WTC11 (cell line): ENCODE measurements at regions not wholly inside any gene's neighbourhood (a gene's known extent, or its start where the extent isn't known, plus 50 kb on each side); places are given as distances from the start of the nearest gene placed in this dataset.

ENCODE experiments used
- ATAC-seq: fragments of 200-7000 bp; cut with Tn5 transposase; 2 replicates; pipeline ENCODE4 v1.10.0; 2021; ENCODE audit warnings: mild to moderate bottlenecking, moderate library complexity
- CTCF ChIA-PET: fragments of 300-600 bp; sonication (Branson Sonifier 250); formaldehyde crosslinking; loops from one replicate; lab custom pipeline; 2021; ENCODE audit warnings: antibody characterized with exemption; lab: Charles Lee
- POLR2A ChIA-PET: fragments of 350-600 bp; sonication (Branson Sonifier 250); formaldehyde crosslinking; loops from one replicate; lab custom pipeline; 2021; ENCODE audit warnings: antibody characterized with exemption; lab: Charles Lee
- DNase-seq: peaks from one replicate; pipeline ENCODE4 v3.0.0; 2021; ENCODE audit warnings: low spot score
- H3K27ac Mint-ChIP-seq: 2 replicates; pipeline ENCODE4 v1.8.0; 2021; ENCODE audit warnings: mixed read lengths
- H3K27me3 Mint-ChIP-seq: 2 replicates; pipeline ENCODE4 v1.8.0; 2021; ENCODE audit warnings: low read depth, mild to moderate bottlenecking, moderate library complexity, mixed read lengths
- H3K36me3 Mint-ChIP-seq: 2 replicates; pipeline ENCODE4 v1.8.0; 2021; ENCODE audit warnings: mixed read lengths
- H3K4me1 Mint-ChIP-seq: 2 replicates; pipeline ENCODE4 v1.8.0; 2022; ENCODE audit warnings: mixed read lengths
- H3K4me3 Mint-ChIP-seq: 2 replicates; pipeline ENCODE4 v1.8.0; 2021; ENCODE audit warnings: mild to moderate bottlenecking, moderate library complexity, mixed read lengths
- H3K9me3 Mint-ChIP-seq: 2 replicates; pipeline ENCODE4 v1.8.0; 2021; ENCODE audit warnings: mixed read lengths
- CBFB ChIP-seq: sonication (generic); formaldehyde crosslinking; IDR thresholded peaks from 2 replicates; pipeline ENCODE4 v1.8.1; 2022; ENCODE audit warnings: mild to moderate bottlenecking, low read depth, missing genetic modification reagents
- CREM ChIP-seq: sonication (generic); formaldehyde crosslinking; IDR thresholded peaks from 2 replicates; pipeline ENCODE4 v1.8.1; 2022; ENCODE audit warnings: mild to moderate bottlenecking, missing genetic modification reagents, moderate library complexity
- FOXJ3 ChIP-seq: sonication (generic); formaldehyde crosslinking; IDR thresholded peaks from 2 replicates; pipeline ENCODE4 v1.9.0; 2021; ENCODE audit warnings: missing genetic modification reagents, mild to moderate bottlenecking, borderline replicate concordance
- NFATC4 ChIP-seq: fragments of 250-450 bp; sonication (Bioruptor Pico); IDR thresholded peaks from 2 replicates; pipeline ENCODE4 v1.9.0; 2021; ENCODE audit warnings: mild to moderate bottlenecking
- NFE2L1 ChIP-seq: sonication (generic); formaldehyde crosslinking; IDR thresholded peaks from 2 replicates; pipeline ENCODE4 v1.8.1; 2023; ENCODE audit warnings: missing genetic modification reagents
- NR1H2 ChIP-seq: sonication (generic); formaldehyde crosslinking; IDR thresholded peaks from 2 replicates; pipeline ENCODE4 v1.9.0; 2021; ENCODE audit warnings: mild to moderate bottlenecking, moderate library complexity, missing genetic modification reagents
- NR2C2 ChIP-seq: sonication (generic); formaldehyde crosslinking; IDR thresholded peaks from 2 replicates; pipeline ENCODE4 v1.8.0; 2022; ENCODE audit warnings: mild to moderate bottlenecking, missing genetic modification reagents
- OVOL2 ChIP-seq: fragments of 250-450 bp; sonication (Bioruptor Pico); IDR thresholded peaks from 2 replicates; pipeline ENCODE4 v1.9.0; 2021; ENCODE audit warnings: mild to moderate bottlenecking, borderline replicate concordance
- PRRX2 ChIP-seq: fragments of 250-450 bp; sonication (Bioruptor Pico); IDR thresholded peaks from 2 replicates; pipeline ENCODE4 v1.8.0; 2021; ENCODE audit warnings: mild to moderate bottlenecking
- RELA ChIP-seq: sonication (generic); formaldehyde crosslinking; IDR thresholded peaks from 2 replicates; pipeline ENCODE4 v1.8.1; 2022; ENCODE audit warnings: missing genetic modification reagents, mild to moderate bottlenecking, borderline replicate concordance
- SMAD4 ChIP-seq: sonication (generic); formaldehyde crosslinking; IDR thresholded peaks from 2 replicates; pipeline ENCODE4 v1.8.0; 2022; ENCODE audit warnings: mild to moderate bottlenecking, missing genetic modification reagents
- TEAD1 ChIP-seq: sonication (generic); formaldehyde crosslinking; IDR thresholded peaks from 2 replicates; pipeline ENCODE4 v1.8.0; 2022; ENCODE audit warnings: mild to moderate bottlenecking, missing genetic modification reagents
- TEAD4 ChIP-seq: sonication (generic); formaldehyde crosslinking; IDR thresholded peaks from 2 replicates; pipeline ENCODE4 v1.8.0; 2022; ENCODE audit warnings: mild to moderate bottlenecking, missing genetic modification reagents
- ZBTB21 ChIP-seq: sonication (generic); formaldehyde crosslinking; IDR thresholded peaks from 2 replicates; pipeline ENCODE4 v1.8.1; 2023; ENCODE audit warnings: mild to moderate bottlenecking, missing genetic modification reagents, borderline replicate concordance
- ZNF232 ChIP-seq: sonication (generic); formaldehyde crosslinking; IDR thresholded peaks from 2 replicates; pipeline ENCODE4 v1.8.0; 2022; ENCODE audit warnings: mild to moderate bottlenecking, missing genetic modification reagents
- ZNF396 ChIP-seq: fragments of 250-450 bp; sonication (Bioruptor Pico); IDR thresholded peaks from 2 replicates; pipeline ENCODE4 v1.8.0; 2021; ENCODE audit warnings: mild to moderate bottlenecking, moderate library complexity, borderline replicate concordance
- TF ChIP-seq, protein P1 (sequence below): sonication (generic); formaldehyde crosslinking; conservative IDR thresholded peaks from 2 replicates; pipeline ENCODE4 v1.8.1; 2023; ENCODE audit warnings: mild to moderate bottlenecking, low read depth, missing genetic modification reagents, moderate library complexity
- TF ChIP-seq, protein P2 (sequence below): sonication (generic); formaldehyde crosslinking; IDR thresholded peaks from 2 replicates; pipeline ENCODE4 v1.8.1; 2023; ENCODE audit warnings: mild to moderate bottlenecking, missing genetic modification reagents, moderate library complexity
- TF ChIP-seq, protein P3 (sequence below): sonication (generic); formaldehyde crosslinking; IDR thresholded peaks from 2 replicates; pipeline ENCODE4 v1.8.1; 2022; ENCODE audit warnings: low read depth, mild to moderate bottlenecking, moderate library complexity, missing genetic modification reagents, borderline replicate concordance
- TF ChIP-seq, protein P4 (sequence below): fragments of 250-450 bp; sonication (Bioruptor Pico); IDR thresholded peaks from 2 replicates; pipeline ENCODE4 v1.9.0; 2021; ENCODE audit warnings: mild to moderate bottlenecking

DNA sequence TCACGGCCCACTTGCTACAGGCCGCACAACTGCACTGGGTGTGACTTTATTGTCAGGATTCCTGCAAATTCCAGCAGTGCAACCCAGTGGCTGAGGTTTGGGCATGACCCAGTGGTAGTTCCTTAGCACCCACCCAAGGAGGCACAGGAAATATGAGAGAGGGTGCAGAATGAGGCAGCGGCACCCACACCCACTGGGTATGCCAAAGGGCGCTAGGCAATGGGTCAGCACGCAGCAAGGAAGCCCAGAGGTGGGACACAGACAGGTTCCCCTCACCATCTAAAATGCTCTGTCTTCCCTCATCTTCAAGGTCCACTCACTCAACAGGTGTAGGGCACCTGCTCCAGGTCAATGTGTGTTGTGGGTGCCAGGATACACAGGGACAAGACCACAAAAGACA lies 357.8 kb upstream of the MKI67 start:
- ChIA-PET CTCF (no interaction called here), POLR2A (no interaction called here)
- Mint-ChIP-seq H3K4me3 (no peak overlapping the region), H3K9me3 (peaks cover 8% of the 10 kb centered on the region; the same call in 1 of the 2 replicates), H3K27me3 (no peaks in the 10 kb centered on the region), H3K27ac (no peak overlapping the region), H3K36me3 (no peaks in the 10 kb centered on the region), H3K4me1 (peaks cover 23% of the 10 kb centered on the region)
- DNase-seq (no peak), ATAC-seq (no peak)
- TF ChIP-seq OVOL2 (no peak), SMAD4 (CRISPR knock-in tag) (no peak), TEAD4 (CRISPR knock-in tag) (no peak), FOXJ3 (CRISPR knock-in tag) (no peak), NFE2L1 (no peak), CBFB (no peak), ZBTB21 (no peak), PRRX2 (CRISPR knock-in tag) (no peak), TEAD1 (no peak), NFATC4 (CRISPR knock-in tag) (no peak), NR2C2 (CRISPR knock-in tag) (no peak), ZNF232 (CRISPR knock-in tag) (no peak), RELA (CRISPR knock-in tag) (no peak), NR1H2 (CRISPR knock-in tag) (no peak), CREM (CRISPR knock-in tag) (no peak)
- TF ChIP-seq, protein P1, sequence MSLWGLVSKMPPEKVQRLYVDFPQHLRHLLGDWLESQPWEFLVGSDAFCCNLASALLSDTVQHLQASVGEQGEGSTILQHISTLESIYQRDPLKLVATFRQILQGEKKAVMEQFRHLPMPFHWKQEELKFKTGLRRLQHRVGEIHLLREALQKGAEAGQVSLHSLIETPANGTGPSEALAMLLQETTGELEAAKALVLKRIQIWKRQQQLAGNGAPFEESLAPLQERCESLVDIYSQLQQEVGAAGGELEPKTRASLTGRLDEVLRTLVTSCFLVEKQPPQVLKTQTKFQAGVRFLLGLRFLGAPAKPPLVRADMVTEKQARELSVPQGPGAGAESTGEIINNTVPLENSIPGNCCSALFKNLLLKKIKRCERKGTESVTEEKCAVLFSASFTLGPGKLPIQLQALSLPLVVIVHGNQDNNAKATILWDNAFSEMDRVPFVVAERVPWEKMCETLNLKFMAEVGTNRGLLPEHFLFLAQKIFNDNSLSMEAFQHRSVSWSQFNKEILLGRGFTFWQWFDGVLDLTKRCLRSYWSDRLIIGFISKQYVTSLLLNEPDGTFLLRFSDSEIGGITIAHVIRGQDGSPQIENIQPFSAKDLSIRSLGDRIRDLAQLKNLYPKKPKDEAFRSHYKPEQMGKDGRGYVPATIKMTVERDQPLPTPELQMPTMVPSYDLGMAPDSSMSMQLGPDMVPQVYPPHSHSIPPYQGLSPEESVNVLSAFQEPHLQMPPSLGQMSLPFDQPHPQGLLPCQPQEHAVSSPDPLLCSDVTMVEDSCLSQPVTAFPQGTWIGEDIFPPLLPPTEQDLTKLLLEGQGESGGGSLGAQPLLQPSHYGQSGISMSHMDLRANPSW (CRISPR knock-in tag), result no peak
- TF ChIP-seq, protein P2, sequence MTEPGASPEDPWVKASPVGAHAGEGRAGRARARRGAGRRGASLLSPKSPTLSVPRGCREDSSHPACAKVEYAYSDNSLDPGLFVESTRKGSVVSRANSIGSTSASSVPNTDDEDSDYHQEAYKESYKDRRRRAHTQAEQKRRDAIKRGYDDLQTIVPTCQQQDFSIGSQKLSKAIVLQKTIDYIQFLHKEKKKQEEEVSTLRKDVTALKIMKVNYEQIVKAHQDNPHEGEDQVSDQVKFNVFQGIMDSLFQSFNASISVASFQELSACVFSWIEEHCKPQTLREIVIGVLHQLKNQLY (CRISPR knock-in tag), result no peak
- TF ChIP-seq, protein P3, sequence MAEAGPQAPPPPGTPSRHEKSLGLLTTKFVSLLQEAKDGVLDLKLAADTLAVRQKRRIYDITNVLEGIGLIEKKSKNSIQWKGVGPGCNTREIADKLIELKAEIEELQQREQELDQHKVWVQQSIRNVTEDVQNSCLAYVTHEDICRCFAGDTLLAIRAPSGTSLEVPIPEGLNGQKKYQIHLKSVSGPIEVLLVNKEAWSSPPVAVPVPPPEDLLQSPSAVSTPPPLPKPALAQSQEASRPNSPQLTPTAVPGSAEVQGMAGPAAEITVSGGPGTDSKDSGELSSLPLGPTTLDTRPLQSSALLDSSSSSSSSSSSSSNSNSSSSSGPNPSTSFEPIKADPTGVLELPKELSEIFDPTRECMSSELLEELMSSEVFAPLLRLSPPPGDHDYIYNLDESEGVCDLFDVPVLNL (CRISPR knock-in tag), result no peak
- TF ChIP-seq, protein P4, sequence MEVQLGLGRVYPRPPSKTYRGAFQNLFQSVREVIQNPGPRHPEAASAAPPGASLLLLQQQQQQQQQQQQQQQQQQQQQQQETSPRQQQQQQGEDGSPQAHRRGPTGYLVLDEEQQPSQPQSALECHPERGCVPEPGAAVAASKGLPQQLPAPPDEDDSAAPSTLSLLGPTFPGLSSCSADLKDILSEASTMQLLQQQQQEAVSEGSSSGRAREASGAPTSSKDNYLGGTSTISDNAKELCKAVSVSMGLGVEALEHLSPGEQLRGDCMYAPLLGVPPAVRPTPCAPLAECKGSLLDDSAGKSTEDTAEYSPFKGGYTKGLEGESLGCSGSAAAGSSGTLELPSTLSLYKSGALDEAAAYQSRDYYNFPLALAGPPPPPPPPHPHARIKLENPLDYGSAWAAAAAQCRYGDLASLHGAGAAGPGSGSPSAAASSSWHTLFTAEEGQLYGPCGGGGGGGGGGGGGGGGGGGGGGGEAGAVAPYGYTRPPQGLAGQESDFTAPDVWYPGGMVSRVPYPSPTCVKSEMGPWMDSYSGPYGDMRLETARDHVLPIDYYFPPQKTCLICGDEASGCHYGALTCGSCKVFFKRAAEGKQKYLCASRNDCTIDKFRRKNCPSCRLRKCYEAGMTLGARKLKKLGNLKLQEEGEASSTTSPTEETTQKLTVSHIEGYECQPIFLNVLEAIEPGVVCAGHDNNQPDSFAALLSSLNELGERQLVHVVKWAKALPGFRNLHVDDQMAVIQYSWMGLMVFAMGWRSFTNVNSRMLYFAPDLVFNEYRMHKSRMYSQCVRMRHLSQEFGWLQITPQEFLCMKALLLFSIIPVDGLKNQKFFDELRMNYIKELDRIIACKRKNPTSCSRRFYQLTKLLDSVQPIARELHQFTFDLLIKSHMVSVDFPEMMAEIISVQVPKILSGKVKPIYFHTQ, result no peak

DNA sequence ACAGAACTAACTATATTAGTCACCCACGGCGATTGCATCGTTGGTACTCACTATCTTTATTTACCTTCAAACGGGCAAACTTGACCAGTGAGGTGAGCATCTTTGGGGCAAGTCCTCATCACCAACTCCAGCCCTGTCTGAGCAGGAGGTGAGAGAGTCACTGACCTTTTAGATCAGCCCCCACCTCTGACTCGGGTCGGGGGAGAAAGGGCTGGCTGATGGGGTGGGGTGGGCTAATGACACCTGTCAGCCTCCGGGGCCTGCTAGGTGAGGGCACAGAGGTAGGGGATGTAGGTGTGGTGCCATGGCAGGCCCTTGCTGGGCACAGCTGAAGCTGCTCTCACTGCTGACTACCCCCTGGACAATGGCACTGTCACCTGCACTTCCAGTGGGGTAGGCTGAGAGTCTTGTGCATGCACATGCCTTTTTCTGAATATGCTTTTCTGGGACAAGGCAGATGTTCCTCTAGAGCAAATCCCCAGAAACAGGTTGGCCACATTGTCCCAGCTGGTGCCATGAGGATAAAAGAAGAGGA lies 359.5 kb upstream of the MKI67 start:
- Mint-ChIP-seq H3K27me3 (no peaks in the 10 kb centered on the region), H3K9me3 (peaks cover 8% of the 10 kb centered on the region; the same call in 1 of the 2 replicates), H3K27ac (no peak overlapping the region), H3K4me1 (peaks cover 23% of the 10 kb centered on the region), H3K36me3 (no peaks in the 10 kb centered on the region), H3K4me3 (no peak overlapping the region)
- ATAC-seq, result no peak
- DNase-seq, result no peak
- ChIA-PET CTCF (no interaction called here), POLR2A (no interaction called here)
- TF ChIP-seq ZNF396, result no peak
